ENCODE measurements at regions not wholly inside any gene's neighbourhood (a gene's known extent, or its start where the extent isn't known, plus 50 kb on each side); places are given as distances from the start of the nearest gene placed in this dataset.
A peak's percentile ranks its signal among the peaks of the same experiment; 100 is the strongest.

GRCh38 chr12:59155448-59155847, 235.1 kb upstream of the LRIG3 start:
- no peak for DNase-seq (ENCODE audit: low read depth)
- no peak for TF ChIP-seq CTCF (IDR thresholded peaks at IDR 0.05; ENCODE audit: insufficient read depth, low read depth, low read length, missing control alignments)

GRCh38 chr12:59151243-59151642, 230.9 kb upstream of the LRIG3 start:
- no peak for TF ChIP-seq CTCF (IDR thresholded peaks at IDR 0.05; ENCODE audit: insufficient read depth, low read depth, low read length, missing control alignments)
- no peak overlapping the region for H3K4me3 ChIP-seq (ENCODE audit: low read depth, low read length)
- DNase-seq (ENCODE audit: low read depth), result no peak

More at GRCh38 chr12:59155448-59155847, 235.1 kb upstream of the LRIG3 start:
- no peak overlapping the region for H3K4me3 ChIP-seq (ENCODE audit: low read depth, low read length)

- peak; percentile 76 for DNase-seq (ENCODE audit: low read depth)
- H3K4me3 ChIP-seq (ENCODE audit: low read depth, low read length), result no peak overlapping the region
- peak; percentile 95 for TF ChIP-seq CTCF (IDR thresholded peaks at IDR 0.05; ENCODE audit: insufficient read depth, low read depth, low read length, missing control alignments)
Observed at GRCh38 chr12:59149995-59150642, 229.8 kb upstream of the LRIG3 start.

- no peak overlapping the region for H3K4me3 ChIP-seq (ENCODE audit: low read depth, low read length)
- no peak for TF ChIP-seq CTCF (IDR thresholded peaks at IDR 0.05; ENCODE audit: insufficient read depth, low read depth, low read length, missing control alignments)
- DNase-seq (ENCODE audit: low read depth), result no peak
Observed at GRCh38 chr12:59147791-59148190, 227.5 kb upstream of the LRIG3 start.

- TF ChIP-seq CTCF (IDR thresholded peaks at IDR 0.05; ENCODE audit: insufficient read depth, low read depth, low read length, missing control alignments), result no peak
- DNase-seq (ENCODE audit: low read depth), result no peak
- no peak overlapping the region for H3K4me3 ChIP-seq (ENCODE audit: low read depth, low read length)
Observed at GRCh38 chr12:59142183-59142790, 222.0 kb upstream of the LRIG3 start.

- TF ChIP-seq CTCF (IDR thresholded peaks at IDR 0.05; ENCODE audit: insufficient read depth, low read depth, low read length, missing control alignments), result no peak
- DNase-seq (ENCODE audit: low read depth), result no peak
- no peak overlapping the region for H3K4me3 ChIP-seq (ENCODE audit: low read depth, low read length)
Observed at GRCh38 chr12:59134750-59135149, 214.4 kb upstream of the LRIG3 start.

GRCh38 chr12:59131462-59131861, 211.2 kb upstream of the LRIG3 start:
- no peak for DNase-seq (ENCODE audit: low read depth)
- H3K4me3 ChIP-seq (ENCODE audit: low read depth, low read length), result no peak overlapping the region
- no peak for TF ChIP-seq CTCF (IDR thresholded peaks at IDR 0.05; ENCODE audit: insufficient read depth, low read depth, low read length, missing control alignments)

Measured in GM12865 (cell line).